ENCODE measurements at regions not wholly inside any gene's neighbourhood (a gene's known extent, or its start where the extent isn't known, plus 50 kb on each side); places are given as distances from the start of the nearest gene placed in this dataset.
"Not testable (repeated sequence)": the region's sequence is repeated elsewhere in the genome, so short reads cannot be mapped to it uniquely, and the experiment has no call there.

DNA sequence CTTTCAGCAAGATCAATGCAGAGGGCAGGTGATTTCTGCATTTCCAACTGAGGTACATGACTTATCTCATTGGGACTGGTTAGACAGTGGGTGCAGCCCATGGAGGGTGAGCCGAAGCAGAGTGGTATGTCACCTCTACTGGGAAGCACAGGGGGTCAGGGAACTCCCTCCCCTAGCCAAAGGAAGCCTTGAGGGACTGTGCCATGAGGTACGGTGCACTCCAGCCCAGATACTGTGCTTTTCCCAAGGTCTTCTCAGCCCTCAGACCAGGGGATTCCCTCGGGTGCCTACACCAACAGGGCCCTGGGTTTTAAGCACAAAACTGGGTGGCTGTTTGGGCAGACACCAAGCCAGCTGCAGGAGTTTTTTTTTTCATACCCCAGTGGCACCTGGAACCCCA is 329.5 kb upstream of the TMEFF2 start:
- TF ChIP-seq CTCF, EZH2phosphoT487 (IDR thresholded peaks at IDR 0.05; ENCODE audit: low read length): not testable (repeated sequence)
